HG03280 (cell line): ENCODE measurements at regions not wholly inside any gene's neighbourhood (a gene's known extent, or its start where the extent isn't known, plus 50 kb on each side); places are given as distances from the start of the nearest gene placed in this dataset.
"Not testable (repeated sequence)": the region's sequence is repeated elsewhere in the genome, so short reads cannot be mapped to it uniquely, and the experiment has no call there.

Source experiments
- ATAC-seq: cut with Tn5 transposase; IDR thresholded peaks from one replicate; pipeline ENCODE4 v1.9.1; 2021; ENCODE audit warnings: mild to moderate bottlenecking, moderate library complexity; ENCODE audit not compliant: unreplicated experiment

DNA sequence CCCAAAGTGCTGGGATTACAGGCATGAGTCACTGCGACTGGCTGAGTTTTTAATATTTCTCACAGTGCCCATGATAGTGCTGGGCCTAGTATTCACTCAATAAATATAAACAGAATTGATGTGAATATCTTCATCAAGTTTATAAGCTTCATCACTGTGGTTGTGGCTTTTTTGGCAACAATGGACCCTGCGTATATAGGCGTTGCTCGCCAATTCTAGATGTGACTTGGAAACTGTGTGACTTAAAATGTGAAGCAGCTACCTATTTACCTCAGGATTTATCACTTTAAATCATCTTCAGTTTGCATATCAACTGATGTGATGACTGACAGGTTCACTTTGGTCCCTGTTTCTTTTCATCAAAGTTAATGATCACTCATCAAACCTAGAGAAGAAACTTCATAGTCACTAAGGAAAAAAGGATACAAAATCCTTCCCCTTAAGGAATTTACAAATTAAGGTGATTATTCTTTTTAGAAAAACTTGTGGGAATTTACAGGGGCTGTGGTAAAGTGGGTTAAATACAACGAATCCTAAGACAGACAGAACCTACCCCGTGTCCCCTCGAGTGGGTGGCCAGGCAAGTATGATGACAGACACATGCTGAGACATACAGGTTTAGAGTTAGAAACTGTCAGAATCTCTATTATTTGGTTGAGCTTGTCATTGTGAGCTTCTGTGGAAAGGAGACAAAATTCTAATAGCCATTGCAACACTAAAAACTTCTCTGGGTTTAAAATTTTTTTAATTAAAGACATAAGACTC is 101.3 kb downstream of the AKAP11 start:
- ATAC-seq: no peak

DNA sequence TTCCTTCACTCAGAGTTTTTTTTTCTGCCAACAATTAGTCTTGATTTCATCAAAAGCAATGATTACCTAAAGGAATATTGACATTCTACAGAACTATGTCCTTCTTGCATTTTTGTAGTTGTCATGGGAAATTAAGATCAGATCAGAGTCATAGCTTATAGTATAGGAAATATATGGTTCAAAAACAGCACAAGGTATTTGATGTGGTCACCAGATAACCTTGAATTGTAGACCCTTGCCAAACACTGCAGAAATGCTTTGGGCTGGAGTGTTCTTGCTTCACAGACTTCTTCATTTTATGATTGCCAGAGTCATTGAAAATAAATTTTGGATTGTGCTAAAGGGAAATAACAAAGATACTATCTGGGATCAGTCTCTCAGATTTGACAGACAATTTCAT is 103.7 kb downstream of the AKAP11 start:
- no peak for ATAC-seq

DNA sequence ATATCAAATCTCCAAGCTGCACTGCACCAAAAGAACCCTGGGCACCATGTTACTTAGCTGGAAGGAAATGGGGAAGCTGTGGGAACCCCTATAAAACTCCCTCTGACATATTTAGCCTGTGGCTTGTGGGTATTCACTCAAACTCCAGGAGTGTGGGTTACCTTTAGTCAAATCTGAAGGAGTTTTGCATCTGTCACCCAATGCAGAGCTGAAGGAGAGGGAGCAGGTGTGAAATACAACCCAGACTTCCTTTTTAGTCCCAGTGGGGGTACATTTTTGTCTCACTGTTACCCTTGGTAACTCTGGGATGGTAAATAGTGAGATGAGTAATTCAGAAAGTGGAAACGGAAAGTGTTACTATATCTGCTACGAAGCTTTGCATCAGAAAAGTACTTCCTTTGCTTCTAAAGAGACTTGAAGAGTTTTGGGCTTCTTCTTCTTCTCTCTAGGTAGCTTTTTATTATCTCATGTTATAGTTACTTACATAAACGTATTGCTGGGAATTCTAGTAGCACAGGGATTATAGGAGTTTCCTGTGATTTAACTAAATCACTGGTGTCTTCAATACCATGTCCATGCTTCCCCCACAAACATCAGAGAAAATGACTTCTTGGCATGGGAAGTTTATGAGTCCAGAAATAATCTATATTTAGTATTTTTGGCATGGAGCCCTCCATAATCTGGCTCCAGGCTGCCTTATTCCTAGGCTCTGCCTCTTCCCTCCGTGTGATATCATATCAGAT is 105.9 kb downstream of the AKAP11 start:
- peak; percentile 84 for ATAC-seq

DNA sequence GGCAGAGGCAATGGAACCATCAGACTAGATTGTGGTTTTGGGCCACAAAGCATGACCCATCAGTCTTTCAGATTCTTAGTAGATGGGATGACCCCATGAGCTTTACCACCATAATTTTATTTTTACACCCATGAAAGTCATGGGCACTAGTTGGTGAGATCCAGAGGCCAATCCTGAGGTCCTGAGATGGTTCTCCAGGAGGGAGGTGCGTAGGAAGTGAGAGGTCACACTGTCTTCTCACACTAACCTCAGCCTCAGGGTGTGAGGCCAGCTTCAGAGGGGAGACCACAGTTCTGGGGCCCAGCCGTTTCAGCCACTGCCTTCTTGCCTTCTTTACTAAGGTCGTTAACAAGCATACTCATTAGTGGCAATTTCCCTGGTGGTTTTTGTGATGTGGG is 106.4 kb downstream of the AKAP11 start:
- ATAC-seq: peak; percentile 26

DNA sequence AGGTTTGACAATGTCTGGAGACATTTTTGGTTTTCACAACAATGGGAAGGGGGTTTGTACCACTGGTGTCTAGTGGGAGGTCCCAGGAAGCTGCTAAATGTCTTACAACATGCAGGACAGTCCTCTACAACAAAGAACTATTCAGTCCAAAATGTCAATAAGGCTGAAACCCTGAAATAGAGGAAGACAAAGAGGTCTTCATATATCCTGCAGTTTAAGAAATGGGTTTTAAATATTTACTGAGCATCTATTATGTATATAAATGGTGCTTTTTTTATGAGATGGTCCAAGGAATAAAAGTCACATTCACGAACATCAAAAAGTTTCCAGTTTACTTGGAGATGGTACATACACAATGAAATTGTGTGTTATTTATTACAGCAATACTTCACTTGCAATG is 107.3 kb downstream of the AKAP11 start:
- no peak for ATAC-seq

DNA sequence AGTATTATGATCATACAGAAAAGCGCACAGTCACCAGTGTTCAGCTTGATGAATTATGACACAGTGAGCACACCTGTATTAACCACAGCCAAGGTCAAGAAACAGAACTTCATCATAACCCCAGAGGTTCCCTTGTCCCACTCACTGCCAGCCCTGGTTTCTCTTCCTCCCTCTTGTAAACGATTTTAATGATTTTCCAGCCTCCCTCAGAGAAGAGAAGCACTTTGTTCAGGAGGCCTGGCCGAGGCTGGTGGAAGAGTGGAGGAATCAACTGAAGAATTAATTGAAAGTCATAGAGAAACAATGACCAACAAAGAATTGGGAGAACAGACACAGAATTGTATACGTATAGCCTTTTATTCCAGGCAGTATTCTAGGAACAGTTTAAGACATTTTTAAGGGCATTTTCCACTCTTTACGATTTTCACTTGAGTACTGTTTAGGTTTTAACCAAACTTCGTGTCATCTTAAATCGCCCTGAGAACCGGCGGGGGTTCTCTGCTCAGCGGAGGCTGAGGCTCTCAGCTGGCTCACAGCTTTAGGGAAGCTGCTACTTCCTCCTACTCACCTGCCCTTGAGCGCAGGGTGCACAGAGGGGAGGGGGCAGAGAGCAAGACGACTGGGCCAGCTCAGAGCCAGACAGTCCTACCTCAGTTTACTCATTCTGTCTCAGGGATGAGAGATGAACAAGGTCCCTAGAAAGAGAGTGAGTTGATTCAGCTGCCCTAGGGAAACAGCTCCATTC is 108.6 kb downstream of the AKAP11 start:
- ATAC-seq: peak; percentile 50

DNA sequence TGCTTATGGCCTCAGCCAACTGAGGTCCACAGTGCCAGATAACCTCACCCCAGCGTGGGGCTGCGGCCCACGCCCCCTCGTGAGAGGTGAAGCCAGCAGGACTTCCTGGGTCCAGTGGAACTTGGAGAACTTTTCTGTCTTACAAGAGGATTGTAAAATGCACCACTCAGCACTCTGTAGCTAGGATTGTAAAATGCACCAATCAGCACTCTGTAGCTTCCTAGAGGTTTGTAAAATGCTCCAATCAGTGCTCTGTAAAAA is 109.1 kb downstream of the AKAP11 start:
- ATAC-seq: no peak

DNA sequence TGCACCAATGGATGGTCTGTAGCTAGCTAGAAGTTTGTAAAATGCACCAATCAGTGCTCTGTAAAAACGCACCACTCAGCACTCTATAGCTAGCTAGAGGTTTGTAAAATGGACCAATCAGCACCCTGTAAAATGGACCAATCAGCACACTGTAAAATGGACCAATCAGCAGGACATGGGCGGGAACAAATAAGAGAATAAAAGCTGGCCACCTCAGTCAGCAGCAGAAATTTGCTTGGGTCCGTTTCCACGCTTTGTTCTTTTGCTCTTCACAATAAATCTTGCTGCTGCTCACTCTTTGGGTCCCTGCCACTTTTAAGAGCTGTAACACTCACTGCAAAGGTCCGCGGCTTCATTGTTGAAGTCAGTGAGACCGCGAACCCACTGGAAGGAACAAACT is 109.5 kb downstream of the AKAP11 start:
- not testable (repeated sequence) for ATAC-seq

DNA sequence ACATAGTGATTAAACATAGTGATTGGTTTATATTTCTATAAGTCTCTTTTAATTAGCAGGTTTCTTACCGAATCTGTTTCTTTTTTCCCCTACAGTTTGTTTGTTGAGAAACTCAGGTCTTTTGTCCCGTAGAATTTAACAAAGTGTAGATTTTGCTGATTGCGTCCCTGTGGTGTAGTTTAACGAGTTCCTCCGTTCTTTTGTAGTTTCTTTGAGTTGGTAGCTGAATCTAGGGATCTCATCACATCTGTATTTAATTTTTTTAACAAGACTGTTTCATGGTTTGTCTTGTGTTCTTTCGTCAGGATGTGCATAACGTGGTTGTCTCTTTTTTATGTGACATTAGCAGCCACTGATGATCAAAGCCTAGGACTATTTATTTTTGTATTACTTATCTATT is 111.1 kb downstream of the AKAP11 start:
- no peak for ATAC-seq

DNA sequence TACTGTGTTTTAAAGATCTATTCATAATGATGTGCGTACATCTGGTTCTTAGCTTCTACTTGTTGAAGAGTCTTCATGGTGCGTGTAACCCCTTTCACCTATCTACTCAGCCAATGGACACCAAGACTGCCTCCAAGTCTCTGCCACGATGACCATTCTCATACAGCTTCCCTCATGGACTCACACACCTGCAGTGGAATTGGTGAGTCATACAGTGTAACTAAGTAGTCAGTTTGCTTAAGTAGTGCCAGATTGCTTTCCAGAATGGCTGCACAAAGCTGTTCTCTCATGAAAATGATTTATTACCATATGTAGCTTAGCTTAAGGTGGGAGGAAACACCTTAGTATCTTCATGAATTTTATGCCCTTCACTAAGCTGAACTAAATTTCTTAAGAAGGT is 112.3 kb downstream of the AKAP11 start:
- ATAC-seq: no peak

DNA sequence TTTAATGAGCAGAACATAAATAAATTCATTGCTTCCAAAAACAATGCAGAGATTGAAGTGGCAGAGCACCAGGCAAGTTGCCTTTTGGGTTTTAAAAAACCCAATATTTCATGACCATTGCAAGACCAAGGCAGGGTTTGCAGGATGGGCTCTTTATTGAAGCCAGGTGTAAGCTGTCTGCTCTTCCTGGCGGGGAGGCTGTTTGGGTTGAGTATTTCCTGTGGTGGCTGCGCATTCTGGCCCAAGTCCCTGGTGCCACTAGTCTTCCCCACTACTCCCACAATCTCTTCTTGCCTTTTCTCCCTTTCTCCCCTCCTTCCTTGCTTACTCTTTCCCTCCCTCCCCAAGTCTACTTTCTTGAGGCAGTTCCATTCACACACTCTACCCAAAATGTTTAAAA is 116.4 kb downstream of the AKAP11 start:
- ATAC-seq: no peak

DNA sequence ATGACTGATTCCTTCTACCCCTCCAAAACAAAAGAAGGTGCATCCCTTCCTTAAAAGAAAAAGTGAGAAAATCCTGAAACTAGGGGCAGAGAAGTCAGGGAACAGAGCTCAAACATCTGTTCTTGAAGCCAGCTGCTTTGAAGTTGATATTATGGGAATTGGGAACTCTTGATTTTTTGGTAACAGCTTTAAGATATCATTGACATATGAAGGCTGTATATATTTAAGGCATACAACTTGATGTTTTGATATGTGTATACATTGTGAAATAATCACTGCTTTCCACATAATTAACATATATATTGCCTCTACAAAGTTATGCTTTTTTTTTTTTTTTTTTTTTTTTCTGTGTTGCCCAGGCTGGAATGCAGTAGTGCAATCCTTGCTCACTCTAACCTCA is 117.1 kb downstream of the AKAP11 start:
- ATAC-seq: no peak

DNA sequence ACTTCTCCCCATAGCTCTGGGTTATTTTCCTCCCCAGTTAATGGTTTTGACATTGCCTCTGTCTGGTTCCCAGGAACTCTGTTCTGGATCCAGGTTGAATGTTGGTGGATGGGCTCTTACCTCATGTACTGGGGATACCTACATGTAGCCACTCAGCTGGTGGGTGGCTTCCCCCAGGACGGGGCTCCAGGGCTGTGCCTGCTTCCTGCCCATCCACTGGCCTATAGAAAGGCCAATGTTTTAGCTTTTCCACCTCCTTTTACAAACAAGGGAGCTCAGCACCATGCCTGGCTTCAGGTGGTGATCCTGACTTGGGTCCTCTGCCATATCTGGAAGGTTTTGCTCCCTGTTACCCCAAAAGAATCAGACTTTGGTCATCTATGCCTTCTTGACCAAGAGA is 120.2 kb downstream of the AKAP11 start:
- ATAC-seq: no peak

DNA sequence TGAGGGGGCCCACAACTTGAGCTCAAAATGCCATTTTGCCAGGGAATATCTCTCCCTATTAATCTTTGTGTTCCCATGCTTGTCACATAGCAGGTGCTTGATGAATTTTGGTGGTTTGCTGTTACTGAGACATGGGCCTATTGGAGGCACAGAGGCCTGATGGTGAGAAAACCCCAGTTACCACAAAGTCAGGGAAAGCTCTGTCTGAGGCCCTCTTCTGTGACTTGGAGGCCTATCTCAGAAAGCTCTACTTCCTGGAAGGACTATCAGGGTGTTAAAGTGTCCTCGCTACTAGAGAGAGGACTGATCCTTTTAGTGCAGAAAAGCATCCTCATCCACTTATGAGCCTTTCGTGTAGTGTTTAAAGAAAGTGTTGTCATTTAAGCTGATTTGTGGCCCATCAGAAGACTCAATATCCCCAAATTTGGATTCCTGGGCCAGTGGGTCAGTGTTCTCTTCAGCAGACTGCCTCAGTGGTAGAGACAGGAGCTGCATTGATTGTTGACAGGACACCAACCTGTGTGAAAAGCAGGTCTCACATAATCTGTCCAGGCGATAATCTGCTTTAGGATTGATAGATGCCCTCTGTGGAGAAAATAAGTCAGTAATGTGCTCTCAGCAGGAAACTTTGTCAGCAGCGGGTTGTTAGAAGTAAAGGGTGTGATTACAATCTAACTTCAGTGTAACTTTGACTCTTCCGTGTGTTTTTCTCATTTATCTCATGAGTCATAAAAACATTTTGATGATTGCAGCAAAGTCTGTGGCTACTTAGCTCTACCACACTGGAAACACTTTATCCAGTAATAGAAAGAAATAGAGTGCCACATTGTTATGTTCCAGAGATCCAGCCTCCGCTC is 121.0 kb downstream of the AKAP11 start:
- ATAC-seq: no peak

DNA sequence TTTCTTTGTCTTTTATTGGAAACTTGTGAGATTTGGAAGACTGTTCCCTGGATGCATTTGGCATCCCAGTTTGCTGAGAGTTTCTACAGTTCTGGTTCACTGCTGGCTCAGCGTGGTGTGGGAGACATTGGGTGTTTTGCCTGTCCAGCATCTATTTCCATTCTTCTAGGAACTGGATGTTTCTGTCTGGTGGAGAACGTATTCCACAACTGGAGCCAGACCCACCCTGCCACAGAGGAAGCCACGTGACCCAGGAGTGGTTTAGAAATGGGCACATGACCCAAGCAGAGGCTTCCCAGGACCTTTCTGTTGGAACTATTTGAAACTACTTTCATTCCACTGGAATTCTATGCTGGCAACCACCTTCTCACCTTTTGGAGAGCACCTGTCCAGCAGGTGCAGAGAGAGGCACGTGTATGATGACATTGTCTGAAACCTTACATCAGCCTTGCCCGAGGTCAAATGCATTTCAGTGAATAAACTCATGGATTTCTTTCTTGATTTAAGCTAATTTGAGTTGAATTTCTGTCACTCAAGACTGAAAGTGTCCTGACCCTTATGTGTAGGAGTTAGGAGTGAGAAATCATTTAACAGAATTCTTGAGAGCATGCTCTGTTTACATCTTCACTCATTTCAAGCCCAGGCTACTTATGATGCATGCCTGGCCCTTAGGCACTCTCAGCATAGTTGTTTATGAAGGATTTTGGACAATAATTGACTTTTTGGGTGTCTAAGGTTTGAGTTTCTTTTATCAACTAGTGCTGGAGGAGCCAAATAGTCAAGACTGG is 121.8 kb downstream of the AKAP11 start:
- ATAC-seq: no peak

DNA sequence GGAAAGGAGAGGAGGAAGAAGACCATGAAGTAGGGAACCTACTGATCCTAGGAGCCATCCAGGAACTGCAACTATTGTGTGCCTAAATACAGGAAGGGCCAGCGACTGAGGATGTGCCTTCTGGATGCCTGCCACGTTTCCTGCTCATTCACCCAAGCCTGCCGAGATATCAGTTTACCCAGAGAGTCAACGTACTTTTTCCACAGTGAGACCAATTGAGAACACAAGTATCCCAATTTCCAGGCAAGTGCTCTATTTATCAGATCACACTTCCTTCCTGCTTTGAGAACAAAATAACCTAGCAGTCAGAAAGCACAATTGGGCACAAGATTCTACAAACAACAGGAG is 122.4 kb downstream of the AKAP11 start:
- ATAC-seq: no peak

DNA sequence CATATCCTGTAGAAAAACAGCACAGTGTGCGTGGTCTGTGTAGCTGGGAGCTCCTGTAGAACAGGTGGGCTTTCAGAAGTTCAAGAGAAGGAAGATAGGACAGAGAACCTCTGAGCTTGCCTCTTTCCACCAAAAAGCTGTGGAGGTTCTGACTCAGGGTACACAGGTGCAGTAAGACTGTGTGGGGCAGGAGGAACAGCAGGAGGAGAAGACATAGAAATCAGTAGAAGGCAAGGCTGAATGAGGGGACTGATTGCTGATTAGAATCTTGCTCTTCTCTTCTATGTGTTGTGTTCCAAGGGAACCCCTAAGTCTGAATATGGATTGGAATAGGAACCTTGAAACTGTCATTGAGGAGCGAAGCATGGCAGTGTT is 122.7 kb downstream of the AKAP11 start:
- ATAC-seq: no peak

DNA sequence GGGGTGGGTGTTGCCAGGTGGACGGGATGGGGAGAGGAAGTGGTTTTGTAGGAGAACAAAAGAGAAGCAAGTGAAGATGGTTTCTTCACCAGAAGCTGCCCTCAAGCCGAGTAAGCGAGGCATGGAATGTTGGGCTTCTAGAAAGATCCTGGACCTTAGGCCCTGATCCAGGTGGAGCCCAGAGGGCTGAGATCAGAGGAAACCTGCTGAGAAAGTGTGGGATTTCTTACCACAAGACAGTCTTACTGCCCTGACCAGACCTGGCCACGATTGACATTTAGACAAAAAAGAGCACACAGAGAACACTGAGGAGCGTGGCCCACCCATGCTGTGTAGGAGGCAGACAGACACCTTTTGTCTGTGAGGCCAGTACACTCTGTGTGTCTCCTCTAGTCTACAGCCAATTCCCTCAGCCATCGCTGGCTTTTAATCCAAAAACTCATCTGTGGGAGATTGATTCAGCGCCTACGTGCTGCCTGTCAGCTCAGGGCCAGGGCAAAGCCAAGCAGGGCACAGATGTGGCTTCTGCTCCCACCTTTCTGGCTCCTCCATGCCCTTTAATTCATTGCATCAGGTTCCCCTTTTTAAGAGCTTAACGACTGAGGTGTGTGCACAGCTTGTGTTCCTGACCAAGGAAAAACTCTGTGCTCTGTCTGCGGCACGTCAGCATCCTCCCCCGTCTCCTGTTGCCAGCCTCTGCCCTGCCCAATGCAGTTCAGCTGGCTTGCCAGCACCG is 123.3 kb downstream of the AKAP11 start:
- ATAC-seq: no peak

DNA sequence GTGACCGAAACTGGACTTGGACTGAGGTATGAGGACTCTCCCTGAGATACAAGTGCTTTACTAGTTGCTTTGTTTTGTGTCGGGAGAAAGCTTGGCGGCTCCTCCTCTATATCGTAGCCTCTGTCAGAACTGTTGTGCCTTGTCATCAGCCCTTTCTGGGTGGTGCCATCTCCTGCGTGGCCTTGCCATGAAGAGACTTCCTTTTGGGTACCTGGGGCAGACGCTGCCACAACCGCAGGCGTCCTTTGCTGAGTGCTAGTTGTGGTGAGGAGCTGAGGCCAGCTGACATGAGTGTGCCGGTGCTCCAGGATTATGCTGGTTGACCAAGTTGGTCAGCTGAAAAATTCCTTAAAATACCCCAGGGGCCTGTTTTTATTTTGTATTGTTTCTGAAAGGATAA is 124.5 kb downstream of the AKAP11 start:
- no peak for ATAC-seq
